Left colon (tissue), 2 donors: ENCODE measurements at regions not wholly inside any gene's neighbourhood (a gene's known extent, or its start where the extent isn't known, plus 50 kb on each side); places are given as distances from the start of the nearest gene placed in this dataset.
"Not testable (repeated sequence)": the region's sequence is repeated elsewhere in the genome, so short reads cannot be mapped to it uniquely, and the experiment has no call there.

Source experiments
- ATAC-seq: fragments of 200-7000 bp; cut with Tn5 transposase; one replicate; pipeline ENCODE4 v1.9.1; 2020; ENCODE audit warnings: mild to moderate bottlenecking, moderate library complexity
- DNase-seq, 2 donors: peaks; one replicate each; pipeline ENCODE4 v3.0.0-alpha.2; 2020
- intact Hi-C, 2 donors: fragments of 100-400 bp; cut with DNase I in 1 of 2; cut with micrococcal nuclease in 1 of 2; formaldehyde crosslinking; loops; one replicate each; pipeline versions ENCODE4 v1.11.2 to v1.14.0; 2022; cut with DNase I, micrococcal nuclease
- donor health status: DM: no; HTN: no; CAD: no.
- donor health status: DM: yes; HTN: yes; CAD: no.

GRCh38 chr16:26667307-26667706 lies 399.4 kb upstream of the C16orf82 start:
- DNase-seq (no peak), ATAC-seq (no peak)
- intact Hi-C loops = no loop called here

- intact Hi-C loops = no loop called here
- no peak for ATAC-seq
- no peak for DNase-seq
These were observed 398.7 kb upstream of the C16orf82 start for GRCh38 chr16:26668026-26668425.

GRCh38 chr16:26672206-26672605 lies 394.5 kb upstream of the C16orf82 start:
- intact Hi-C loops = no loop called here
- ATAC-seq = no peak
- no peak for DNase-seq

GRCh38 chr16:26673011-26673410 lies 393.7 kb upstream of the C16orf82 start:
- intact Hi-C loops = no loop called here

GRCh38 chr16:26680671-26681070 lies 386.1 kb upstream of the C16orf82 start:
- intact Hi-C loops = no loop called here
- DNase-seq (no peak), ATAC-seq (no peak)

More at GRCh38 chr16:26673011-26673410, 393.7 kb upstream of the C16orf82 start:
- no peak for ATAC-seq
- no peak for DNase-seq

GRCh38 chr16:26688105-26688504 lies 378.6 kb upstream of the C16orf82 start:
- no peak for ATAC-seq
- DNase-seq = no peak
- intact Hi-C loops = no loop called here

GRCh38 chr16:26688699-26689098 lies 378.0 kb upstream of the C16orf82 start:
- no peak for ATAC-seq
- intact Hi-C loops = no loop called here
- DNase-seq = no peak

GRCh38 chr16:26692658-26693057 lies 374.1 kb upstream of the C16orf82 start:
- ATAC-seq (no peak), DNase-seq (no peak)
- intact Hi-C loops = no loop called here

- ATAC-seq (no peak), DNase-seq (no peak)
- intact Hi-C loops = no loop called here
These were observed 368.9 kb upstream of the C16orf82 start for GRCh38 chr16:26697807-26698206.

GRCh38 chr16:26700250-26700649 lies 366.5 kb upstream of the C16orf82 start:
- intact Hi-C loops = no loop called here
- no peak for DNase-seq
- no peak for ATAC-seq

- intact Hi-C loops = no loop called here
- no peak for ATAC-seq
These were observed 365.4 kb upstream of the C16orf82 start for GRCh38 chr16:26701243-26701886.

GRCh38 chr16:26705346-26705745 lies 361.4 kb upstream of the C16orf82 start:
- DNase-seq (no peak), ATAC-seq (no peak)
- intact Hi-C loops = no loop called here

More at GRCh38 chr16:26701243-26701886, 365.4 kb upstream of the C16orf82 start:
- no peak for DNase-seq

- no peak for DNase-seq
- no peak for ATAC-seq
- intact Hi-C loops = no loop called here
These were observed 358.3 kb upstream of the C16orf82 start for GRCh38 chr16:26708428-26708827.

- ATAC-seq = no peak
- intact Hi-C loops = no loop called here
These were observed 357.6 kb upstream of the C16orf82 start for GRCh38 chr16:26709175-26709574.

GRCh38 chr16:26709754-26710153 lies 357.0 kb upstream of the C16orf82 start:
- DNase-seq = no peak
- intact Hi-C loops = no loop called here
- ATAC-seq = no peak

More at GRCh38 chr16:26709175-26709574, 357.6 kb upstream of the C16orf82 start:
- no peak for DNase-seq

GRCh38 chr16:26710450-26710849 lies 356.3 kb upstream of the C16orf82 start:
- intact Hi-C loops = no loop called here
- DNase-seq = no peak
- ATAC-seq = no peak

- intact Hi-C loops = no loop called here
- ATAC-seq = no peak
These were observed 353.9 kb upstream of the C16orf82 start for GRCh38 chr16:26712876-26713275.

GRCh38 chr16:26715969-26716368 lies 350.8 kb upstream of the C16orf82 start:
- ATAC-seq (no peak), DNase-seq (no peak)
- intact Hi-C loops = no loop called here

More at GRCh38 chr16:26712876-26713275, 353.9 kb upstream of the C16orf82 start:
- DNase-seq = no peak

GRCh38 chr16:26717826-26718225 lies 348.9 kb upstream of the C16orf82 start:
- intact Hi-C loops = no loop called here
- DNase-seq (no peak), ATAC-seq (no peak)

- intact Hi-C loops = no loop called here
- ATAC-seq = no peak
These were observed 345.4 kb upstream of the C16orf82 start for GRCh38 chr16:26721290-26721689.

GRCh38 chr16:26721957-26722356 lies 344.8 kb upstream of the C16orf82 start:
- intact Hi-C loops, DNase-seq, ATAC-seq: not testable (repeated sequence)

More at GRCh38 chr16:26721290-26721689, 345.4 kb upstream of the C16orf82 start:
- DNase-seq = no peak
